MM.1S (cell line): ENCODE measurements at regions not wholly inside any gene's neighbourhood (a gene's known extent, or its start where the extent isn't known, plus 50 kb on each side); places are given as distances from the start of the nearest gene placed in this dataset.

Source experiments
- EZH2 ChIP-seq: fragments of 300-600 bp; sonication (generic); optimal IDR thresholded peaks from 2 replicates; pipeline ENCODE3; 2017; ENCODE audit warnings: low read depth, mild to moderate bottlenecking, antibody characterized with exemption, low read length, mixed read lengths
- EZH2phosphoT487 ChIP-seq: fragments of 300-600 bp; sonication (generic); IDR thresholded peaks from 2 replicates; pipeline ENCODE4 v1.6.1; 2018; ENCODE audit warnings: antibody characterized with exemption, low read length
- TF ChIP-seq, protein P1 (sequence below): fragments of 300-600 bp; sonication (generic); IDR thresholded peaks from 2 replicates; pipeline ENCODE4 v1.5.1; 2016; ENCODE audit warnings: antibody characterized with exemption, low read length, mixed read lengths

DNA sequence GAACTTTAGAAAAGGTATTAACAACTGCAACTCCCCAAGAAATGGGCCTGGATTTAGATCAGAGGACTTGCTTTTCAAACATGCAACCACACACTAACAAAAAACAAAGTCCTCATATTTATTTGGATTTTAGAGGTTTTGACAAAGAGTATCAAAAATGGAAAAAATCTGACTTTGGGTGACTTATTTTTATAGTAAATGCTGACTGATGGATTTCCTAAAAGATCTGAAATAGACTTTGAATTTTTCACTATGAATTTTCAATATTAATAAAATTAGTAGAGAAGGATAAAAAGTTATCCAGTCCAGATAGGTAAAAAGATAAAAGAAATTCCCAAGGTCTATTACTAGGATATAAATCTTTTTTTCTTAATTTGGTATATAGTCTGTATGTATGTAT is 253.5 kb downstream of the KCNJ2 start:
- TF ChIP-seq, protein P1, sequence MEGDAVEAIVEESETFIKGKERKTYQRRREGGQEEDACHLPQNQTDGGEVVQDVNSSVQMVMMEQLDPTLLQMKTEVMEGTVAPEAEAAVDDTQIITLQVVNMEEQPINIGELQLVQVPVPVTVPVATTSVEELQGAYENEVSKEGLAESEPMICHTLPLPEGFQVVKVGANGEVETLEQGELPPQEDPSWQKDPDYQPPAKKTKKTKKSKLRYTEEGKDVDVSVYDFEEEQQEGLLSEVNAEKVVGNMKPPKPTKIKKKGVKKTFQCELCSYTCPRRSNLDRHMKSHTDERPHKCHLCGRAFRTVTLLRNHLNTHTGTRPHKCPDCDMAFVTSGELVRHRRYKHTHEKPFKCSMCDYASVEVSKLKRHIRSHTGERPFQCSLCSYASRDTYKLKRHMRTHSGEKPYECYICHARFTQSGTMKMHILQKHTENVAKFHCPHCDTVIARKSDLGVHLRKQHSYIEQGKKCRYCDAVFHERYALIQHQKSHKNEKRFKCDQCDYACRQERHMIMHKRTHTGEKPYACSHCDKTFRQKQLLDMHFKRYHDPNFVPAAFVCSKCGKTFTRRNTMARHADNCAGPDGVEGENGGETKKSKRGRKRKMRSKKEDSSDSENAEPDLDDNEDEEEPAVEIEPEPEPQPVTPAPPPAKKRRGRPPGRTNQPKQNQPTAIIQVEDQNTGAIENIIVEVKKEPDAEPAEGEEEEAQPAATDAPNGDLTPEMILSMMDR, result no peak
- TF ChIP-seq EZH2phosphoT487 (no peak), EZH2 (no peak)
